GM21360 (cell line): ENCODE measurements at regions not wholly inside any gene's neighbourhood (a gene's known extent, or its start where the extent isn't known, plus 50 kb on each side); places are given as distances from the start of the nearest gene placed in this dataset.
"Not testable (repeated sequence)": the region's sequence is repeated elsewhere in the genome, so short reads cannot be mapped to it uniquely, and the experiment has no call there.

Experiments
- ATAC-seq: cut with Tn5 transposase; IDR thresholded peaks from one replicate; pipeline ENCODE4 v1.9.1; 2021; ENCODE audit warnings: mild to moderate bottlenecking, moderate library complexity; ENCODE audit not compliant: unreplicated experiment

DNA sequence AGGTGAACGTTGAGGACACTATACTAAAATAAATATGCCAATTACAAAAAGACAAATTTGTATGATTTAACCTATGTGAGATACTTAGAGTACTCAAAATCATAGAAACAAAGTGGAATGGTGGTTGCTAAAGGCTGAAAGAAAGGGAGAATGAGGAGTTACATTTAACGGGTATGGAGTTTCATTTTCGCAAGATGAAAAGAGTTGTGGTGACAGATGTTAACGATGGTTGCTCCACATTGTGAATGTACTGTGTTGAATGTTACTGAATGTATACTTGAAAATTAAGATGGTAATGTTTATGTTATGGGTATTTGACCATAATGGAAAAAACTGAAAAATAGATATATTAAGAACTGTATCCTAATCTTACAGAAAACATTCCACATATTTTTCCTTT is 51.3 kb upstream of the MOCS2 start:
- ATAC-seq, result no peak

DNA sequence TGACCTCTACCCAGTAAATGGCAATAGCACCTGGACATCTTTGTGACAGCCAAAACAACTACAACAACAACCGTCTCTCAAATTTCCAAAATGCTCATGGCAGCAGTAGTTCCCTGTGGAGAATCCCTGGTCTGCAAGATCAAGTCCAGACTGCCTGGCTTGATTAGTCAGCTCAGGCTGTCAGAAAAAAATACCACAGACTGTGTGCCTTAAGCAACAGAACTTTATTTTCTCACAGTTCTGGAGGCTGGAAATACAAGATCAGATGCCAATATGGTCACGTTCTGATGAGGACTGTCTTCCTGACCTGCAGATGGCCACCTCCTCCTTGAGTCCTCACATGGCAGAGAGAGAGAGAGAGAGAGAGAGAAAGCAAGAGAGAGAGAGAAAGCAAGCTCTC is 52.3 kb upstream of the MOCS2 start:
- ATAC-seq, result no peak

DNA sequence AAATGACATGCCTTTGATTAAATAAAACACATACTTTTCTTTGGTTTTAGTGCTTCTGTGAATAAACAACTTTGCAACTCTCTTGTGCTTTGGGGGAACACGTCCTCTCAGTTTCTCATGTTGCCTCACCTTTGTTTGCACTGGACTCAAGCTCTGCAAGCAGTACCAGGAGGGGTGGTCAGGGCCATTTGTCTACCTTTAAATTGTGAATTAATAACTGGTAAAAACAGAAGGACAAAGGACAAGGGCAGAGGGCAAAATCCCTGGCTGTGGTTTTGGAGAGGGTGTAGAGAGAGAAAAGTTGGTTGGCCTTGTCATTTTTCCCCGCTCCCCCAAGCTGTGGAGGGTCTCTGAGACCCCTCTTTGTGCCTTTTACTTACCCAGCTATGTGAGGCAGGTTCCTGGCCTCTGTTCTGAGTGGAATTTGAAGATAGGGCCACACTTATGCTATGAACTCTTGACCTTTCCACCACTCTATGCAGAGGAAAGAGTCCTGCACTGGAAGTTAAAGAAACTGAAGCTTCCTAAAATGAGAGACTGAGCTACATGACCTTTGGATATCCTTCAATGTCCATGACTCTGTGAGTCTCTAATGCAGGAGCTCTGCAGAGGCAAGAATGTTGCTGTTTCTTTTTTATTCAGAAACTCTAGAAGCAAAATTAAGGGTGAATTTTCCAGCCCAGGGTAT is 55.1 kb upstream of the MOCS2 start:
- no peak for ATAC-seq

DNA sequence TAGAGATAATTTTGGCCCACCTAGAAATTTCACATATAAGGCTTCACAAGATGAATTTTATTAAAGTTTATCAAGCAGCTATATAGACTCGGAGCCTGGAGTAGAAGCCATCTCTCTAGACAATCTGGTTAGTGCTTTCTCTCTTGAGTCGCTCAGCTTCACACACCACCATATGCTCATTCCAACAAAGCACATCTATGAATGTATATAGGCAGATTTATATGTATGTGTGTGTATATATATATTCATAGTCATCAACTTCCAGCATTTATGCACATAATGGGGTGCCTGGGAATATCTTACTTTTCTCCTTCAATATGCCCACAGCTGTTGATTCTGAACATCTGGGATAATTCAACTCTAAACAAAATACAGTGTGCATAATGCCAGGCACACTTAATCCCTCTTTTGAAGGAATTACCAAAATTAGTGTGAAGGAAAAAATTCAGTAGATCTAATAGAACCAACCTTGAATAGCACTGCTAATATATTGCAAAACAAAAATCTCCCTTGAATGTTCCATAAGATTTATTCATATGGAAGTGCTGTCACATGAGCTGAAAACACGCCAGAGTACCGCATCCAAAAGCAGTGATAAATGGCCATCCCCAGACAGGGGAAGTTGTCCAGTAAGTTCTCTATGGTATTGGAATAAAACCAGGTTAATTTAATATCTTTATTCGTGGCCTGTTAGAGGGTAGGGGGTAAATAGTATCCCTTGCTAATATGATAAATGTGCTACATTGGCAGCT is 56.0 kb upstream of the MOCS2 start:
- no peak for ATAC-seq

DNA sequence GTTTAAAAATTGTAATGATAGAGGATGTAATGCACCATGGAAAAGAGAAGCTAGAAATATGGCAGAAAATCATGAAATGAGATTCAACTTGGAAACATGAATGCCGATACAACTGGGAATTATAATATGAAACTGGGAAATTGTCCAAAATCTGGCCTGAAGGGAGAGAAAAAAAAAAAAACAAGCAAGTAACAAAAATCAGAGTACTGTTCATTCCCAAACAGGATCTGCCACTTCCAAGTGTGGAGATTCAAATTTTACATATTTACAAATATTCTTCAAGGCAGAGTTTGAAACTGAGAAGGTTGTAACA is 56.6 kb upstream of the MOCS2 start:
- no peak for ATAC-seq

DNA sequence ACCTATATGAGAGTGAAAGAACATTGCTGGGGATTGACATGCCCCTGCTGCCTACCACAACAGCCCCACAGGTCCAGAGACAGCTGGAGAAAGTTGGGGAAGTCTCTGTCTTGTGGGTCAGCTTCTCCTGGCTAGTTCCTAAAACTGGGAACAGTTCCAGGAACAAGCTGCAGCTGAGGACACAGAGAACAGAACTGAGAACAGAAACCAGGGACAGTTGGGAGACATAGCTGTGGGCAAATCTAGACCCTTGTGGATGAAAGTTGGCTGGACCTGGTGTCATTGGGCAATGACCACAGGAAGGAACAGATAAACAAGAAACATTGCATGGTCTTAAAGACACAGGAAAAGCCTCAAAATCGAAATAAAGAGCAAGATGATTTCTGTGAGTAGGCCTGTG is 58.3 kb upstream of the MOCS2 start:
- ATAC-seq, result no peak

DNA sequence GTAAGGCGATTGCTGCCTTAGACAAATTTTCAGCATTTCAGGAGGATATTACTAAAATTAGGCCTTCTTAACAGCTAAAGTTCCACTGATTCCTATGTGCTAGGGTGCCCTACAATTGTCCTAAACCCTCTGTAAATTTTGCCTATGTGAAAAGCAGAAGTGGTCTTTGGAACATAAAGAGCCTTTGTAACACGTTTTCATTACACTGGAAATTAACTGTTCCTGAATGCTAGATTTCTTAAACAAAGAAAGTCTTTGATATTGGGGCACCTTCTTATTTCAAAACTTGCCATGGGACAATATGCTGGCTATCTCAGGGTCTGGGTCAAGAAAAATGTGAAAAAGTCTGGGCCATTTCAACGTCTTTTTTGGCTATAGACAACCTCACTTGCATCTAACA is 60.4 kb upstream of the MOCS2 start:
- no peak for ATAC-seq

DNA sequence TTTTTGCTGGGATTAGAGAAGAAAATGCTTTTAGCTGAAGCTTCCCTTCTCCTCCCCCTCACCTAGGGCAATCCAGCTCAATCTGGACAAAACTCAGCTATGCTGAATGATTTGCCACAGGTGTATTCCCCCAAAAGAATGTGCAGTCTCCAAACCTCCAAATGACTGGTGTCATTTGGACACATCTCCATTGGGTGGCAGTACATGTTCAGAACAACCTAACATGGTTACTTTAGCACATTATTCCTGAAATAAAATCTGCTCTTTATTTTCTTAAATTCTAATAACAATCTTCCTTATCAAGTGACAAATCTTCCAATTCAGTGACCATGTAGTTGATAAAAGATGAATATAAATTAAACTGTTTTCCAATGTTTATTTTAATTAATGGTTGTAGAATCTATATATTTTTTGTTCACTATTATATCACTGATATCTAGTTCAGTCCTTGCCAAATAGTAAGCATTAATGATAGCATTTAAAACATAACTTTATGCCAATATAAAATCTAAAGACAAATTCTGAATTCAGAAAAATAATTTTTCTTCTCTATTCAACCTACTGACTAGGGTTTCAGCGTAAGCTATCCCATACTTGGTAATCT is 61.3 kb upstream of the MOCS2 start:
- ATAC-seq, result no peak

DNA sequence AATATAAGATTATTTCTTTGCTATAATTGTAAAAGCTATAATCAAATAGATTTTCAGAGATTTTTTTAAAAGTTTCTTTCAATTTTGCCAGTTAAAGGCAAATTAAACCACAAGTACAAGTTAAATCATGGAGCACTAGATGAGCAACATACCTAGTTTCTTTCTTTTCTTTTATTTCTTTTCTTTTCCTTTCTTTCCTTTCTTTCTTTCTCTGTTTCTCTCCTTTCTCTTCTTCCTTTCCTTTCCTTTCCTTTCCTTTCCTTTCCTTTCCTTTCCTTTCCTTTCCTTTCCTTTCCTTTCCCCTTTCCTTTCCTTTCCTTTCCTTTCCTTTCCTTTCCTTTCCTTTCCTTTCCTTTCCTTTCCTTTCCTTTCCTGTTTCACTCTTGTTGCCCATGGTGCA is 62.5 kb upstream of the MOCS2 start:
- not testable (repeated sequence) for ATAC-seq

DNA sequence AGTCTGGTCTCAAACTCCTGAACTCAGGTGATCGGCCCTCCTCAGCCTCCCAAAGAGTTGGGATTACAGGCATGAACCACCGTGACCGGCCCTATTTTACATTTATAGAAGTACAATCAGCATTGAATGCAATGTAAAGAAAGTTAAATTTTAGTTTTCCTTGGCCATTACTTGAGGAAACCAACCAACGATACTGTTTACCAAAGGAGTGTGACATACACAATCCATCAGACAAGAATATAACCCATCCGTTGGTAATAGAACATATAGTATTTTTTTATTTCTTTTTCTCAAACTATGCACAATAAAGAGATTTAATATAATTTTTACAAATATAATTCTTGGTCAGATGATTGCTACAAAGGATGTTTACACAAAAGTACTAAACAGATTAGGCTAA is 63.1 kb upstream of the MOCS2 start:
- ATAC-seq, result no peak

DNA sequence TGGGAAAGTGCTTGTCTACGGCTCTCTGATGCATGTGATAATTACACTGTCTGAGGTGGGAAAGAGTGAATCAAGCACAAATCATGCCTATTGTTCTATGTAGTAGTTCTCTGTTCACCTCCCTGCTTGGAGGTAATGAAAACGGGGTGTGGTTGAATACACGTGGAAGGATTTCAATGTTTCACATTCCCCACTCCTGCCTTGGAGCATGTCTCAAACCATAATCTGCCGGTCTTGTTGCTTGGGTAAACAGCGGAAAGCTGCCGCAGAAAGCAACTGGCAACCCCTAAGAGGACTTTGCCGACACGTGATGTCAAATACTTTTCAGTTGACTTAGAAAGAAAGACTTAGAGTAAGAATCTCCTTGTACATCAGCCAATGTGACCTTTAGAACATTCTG is 63.5 kb upstream of the MOCS2 start:
- no peak for ATAC-seq

DNA sequence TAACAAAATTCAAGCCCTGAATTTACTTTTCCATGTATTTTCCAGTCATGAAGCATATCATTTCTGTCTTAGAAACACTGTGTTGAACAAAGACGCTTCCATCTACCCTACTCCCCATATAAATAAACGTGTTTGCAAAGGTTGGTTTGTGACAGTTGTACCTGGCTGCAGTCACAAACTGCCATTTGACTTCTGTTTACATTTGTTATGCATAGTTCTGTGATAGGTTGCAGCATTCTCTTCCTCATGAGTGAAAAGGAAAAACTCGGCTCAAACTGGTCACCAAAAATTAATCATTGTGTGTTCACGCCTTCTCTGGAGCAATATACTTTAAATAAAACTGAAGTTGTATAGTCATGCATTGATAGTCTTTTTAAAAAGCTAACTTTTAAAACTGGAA is 69.3 kb upstream of the MOCS2 start:
- no peak for ATAC-seq

DNA sequence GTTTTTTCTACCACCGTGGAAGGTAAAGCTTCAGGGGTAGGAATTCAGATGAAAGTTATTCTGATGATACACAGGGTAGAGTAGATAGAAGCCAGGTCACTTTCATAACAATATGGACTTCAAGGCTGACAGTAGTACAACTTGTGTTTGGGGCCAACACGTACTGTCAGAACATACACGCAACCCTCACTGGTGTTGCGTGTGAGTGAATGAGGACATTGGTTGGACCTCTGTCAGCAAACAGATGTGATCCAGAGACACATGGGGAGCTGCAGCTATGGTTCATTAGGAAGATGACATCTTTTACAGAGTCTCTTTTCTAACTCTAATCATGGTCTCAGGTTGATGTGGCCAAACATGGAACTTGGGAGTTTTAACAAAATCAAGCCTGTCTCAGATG is 70.1 kb upstream of the MOCS2 start:
- ATAC-seq, result no peak

DNA sequence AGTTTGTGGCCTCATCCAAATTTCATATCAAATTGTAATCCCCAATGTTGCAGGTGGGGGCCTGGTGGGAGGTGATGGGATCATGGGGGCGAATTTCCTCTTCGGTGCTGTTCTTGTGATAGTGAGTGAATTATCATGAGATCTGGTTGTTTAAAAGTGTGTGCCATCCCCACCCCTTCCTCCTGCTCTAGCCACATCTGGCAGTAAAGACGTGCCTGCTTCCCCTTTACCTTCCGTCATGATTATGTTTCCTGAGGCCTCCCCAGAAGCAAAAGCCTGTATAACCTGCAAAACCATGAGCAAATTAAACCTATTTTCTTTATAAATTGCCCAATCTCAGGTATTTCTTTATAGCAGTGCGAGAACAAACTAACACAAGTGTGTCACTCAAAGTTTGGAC is 71.0 kb upstream of the MOCS2 start:
- no peak for ATAC-seq

DNA sequence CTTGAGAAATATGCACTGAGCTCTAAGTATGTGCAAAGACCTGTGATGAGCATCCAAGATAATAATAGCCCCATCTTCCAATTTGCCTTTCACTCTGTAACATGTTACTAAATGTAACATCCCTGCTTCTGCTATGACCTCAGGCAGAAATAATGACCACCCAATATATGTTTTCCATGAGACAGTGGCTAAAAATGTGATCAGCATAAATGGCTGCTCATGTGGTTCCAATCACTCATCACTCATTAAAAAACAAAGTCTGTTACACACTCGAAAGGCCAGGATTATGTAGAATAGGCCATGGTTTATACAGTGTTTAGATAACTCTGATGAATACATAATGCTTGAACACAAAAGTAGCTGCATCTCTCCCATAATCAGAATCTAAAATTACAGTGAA is 71.4 kb upstream of the MOCS2 start:
- ATAC-seq, result no peak

DNA sequence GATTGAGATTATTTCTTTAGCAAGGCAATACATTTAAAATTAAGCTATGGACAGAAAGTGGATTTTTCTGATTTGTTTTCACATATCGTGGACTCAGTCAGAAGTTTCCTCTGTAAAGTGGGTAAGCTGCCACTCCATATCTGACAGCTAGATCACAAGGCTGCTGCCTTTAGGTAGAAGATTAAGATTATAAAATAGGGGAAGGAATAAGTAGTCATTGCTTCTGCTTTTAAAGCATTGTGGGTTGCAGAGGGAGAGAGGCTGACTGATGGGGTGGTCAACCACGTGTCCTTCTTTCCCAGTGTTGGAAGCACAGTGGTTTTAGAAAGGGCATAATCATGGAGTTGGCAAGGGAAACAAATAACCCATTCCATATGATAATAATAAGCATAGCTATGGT is 74.3 kb upstream of the MOCS2 start:
- ATAC-seq, result no peak

DNA sequence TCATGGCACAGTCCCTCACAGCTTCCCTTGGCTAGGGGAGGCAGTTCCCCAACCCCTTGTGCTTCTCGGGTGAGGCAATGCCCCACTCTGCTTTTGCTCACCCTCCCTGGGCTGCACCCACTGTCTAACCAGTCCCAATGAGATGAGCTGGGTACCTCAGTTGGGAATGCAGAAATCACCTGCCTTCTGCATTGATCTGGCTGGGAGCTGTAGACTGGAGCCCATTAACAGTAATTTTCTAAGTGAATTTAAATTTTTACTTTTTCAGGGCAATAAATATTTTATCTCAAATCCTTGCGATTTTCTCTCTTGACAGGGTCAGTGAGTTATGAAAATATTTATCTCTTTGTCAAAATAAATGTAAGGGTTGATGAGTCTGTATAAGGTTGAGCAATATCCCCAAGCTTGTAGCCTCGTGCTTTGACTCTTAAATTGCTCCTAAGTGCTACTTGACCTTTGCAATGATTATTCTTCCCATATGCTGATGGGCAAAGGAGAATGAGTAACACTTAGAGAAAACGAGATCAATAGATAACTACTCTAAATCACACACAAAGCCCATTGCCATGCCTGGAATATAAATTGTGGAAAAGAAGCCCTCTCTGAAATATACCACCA is 82.1 kb upstream of the MOCS2 start:
- ATAC-seq, result no peak

DNA sequence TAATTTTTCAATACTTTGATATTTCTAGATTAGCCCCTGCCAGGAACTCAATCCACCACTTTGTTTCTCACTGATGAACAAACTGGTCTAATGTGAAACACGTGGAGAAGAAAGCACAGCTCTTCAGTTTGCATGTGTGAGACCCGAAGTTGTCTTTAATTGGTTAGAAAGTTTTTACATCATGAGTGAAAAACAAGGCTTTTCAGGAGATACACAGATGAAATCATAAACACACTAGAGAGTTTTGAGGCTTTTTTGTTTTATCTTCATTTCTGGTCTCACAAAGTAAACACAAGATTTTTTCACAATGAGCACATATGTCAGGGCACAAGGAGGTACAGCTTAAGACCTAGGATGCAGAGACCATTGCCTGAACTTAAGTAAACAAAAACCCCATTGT is 84.5 kb upstream of the MOCS2 start:
- ATAC-seq, result no peak

DNA sequence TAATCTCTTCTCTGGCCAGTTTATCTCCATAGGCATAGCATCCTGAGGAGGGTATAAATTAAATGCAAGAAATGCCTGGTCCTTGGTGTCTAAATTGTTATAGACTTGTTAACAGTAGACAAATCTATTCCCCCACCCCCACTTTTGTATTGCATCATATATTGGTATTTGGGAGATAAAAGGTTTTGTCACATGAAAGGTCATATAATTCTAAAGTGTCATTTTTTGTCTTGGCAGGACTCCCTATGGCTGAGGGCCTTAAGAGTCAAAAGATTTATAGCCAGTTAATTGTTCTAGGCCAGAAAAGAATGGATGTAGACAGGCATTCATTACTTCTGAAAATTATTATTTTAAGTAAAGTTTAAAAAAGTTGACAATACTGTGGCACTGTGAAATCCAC is 90.3 kb upstream of the MOCS2 start:
- ATAC-seq, result no peak

DNA sequence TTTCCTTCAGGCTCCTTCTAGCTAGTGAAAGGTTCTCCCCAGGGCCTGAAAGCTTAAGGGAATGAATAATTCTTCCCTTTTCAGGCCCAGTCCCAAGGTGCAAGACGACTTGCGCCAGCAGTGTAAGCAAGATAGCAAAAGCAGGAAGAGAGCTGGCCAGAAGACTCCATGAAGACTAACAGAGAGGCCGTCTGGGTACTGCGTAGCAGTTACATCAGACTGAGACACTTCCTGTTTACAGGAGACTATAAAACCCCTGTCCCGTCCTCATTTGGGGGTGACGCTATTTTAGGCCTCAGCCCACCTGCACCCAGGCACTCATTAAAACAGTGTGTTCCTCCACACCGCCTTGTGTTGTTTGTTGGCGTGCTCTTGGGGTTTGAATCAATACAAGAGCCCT is 90.7 kb upstream of the MOCS2 start:
- no peak for ATAC-seq

DNA sequence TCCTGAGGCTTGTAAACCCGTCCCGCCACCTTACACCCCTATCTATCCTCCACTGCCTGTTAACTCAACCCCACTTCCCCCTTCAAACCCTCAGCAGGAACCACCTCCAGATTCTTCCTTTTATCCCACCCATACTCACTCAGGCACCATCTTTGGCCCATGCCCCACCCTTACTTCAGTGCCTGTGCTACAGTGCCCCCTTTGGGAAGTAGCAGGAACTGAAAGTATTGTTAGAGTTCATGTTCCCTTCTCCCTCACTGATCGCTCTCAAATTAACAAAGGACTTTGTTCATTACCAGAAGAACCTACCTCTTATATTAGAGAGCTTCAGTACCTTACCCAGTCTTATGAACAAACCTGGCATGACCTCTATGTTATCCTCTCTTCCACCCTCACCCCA is 92.2 kb upstream of the MOCS2 start:
- no peak for ATAC-seq

DNA sequence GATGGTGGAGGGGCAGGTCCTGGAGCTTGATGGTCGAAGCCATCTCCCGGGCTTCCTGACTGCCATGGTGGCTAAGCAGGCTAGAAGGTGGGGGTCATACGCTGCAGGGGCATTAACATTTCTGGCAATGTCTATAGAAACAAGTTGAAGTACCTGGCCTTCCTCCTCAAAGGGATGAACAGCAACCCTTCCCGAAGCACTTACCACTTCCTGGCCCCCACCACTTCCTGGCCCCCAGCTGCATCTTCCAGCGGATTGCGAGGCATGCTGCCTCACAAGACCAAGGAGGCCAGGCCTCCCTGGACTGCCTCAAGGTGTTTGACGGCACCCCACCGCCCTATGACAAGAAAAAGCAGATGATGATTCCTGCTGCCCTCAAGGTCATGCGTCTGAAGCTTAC is 97.0 kb upstream of the MOCS2 start:
- no peak for ATAC-seq
